T-helper 1 cell treated with Interleukin-12 subunit alpha and Interleukin-12 subunit beta and Interleukin-4 antibody, amounts not matched to agents 30 ng/mL and 1 ng/mL, for 36 hours (primary cell): ENCODE measurements at regions not wholly inside any gene's neighbourhood (a gene's known extent, or its start where the extent isn't known, plus 50 kb on each side); places are given as distances from the start of the nearest gene placed in this dataset.

ENCODE experiments used
- intact Hi-C: fragments of 100-400 bp; cut with micrococcal nuclease; formaldehyde crosslinking; loops from one replicate; pipeline ENCODE4 v1.15.1; 2024

GRCh38 chr14:59091976-59092375 is 96.5 kb upstream of the DAAM1 start:
- intact Hi-C loops, result no loop called here

- intact Hi-C loops, result no loop called here
Measured at GRCh38 chr14:59093902-59094301, 94.6 kb upstream of the DAAM1 start.

GRCh38 chr14:59096303-59096702 is 92.2 kb upstream of the DAAM1 start:
- intact Hi-C loops, result no loop called here

- intact Hi-C loops, result no loop called here
Measured at GRCh38 chr14:59097681-59098080, 90.8 kb upstream of the DAAM1 start.

GRCh38 chr14:59098377-59098776 is 90.1 kb upstream of the DAAM1 start:
- intact Hi-C loops, result no loop called here

GRCh38 chr14:59100205-59100604 is 88.3 kb upstream of the DAAM1 start:
- intact Hi-C loops, result no loop called here

DNA sequence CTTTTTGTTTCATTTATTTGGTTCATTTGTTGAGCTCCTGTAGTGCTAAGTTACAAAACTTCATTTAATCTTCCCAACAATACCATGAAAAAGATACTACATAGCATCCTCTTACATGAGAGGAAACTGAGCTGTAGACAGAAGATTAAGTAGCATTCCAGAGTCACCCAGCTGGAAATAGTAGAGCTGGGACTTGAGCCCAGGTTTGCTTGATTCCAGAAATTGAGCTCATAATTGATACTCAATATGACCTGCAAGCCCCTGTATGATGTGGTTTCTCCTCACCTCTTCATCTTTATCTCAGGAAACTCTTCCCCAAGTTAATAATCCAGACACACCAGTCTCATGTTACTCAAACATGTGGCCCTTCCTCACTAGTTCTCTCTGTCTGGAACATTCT is 87.0 kb upstream of the DAAM1 start:
- intact Hi-C loops, result no loop called here

- intact Hi-C loops, result no loop called here
Measured at GRCh38 chr14:59103396-59103795, 85.1 kb upstream of the DAAM1 start.

DNA sequence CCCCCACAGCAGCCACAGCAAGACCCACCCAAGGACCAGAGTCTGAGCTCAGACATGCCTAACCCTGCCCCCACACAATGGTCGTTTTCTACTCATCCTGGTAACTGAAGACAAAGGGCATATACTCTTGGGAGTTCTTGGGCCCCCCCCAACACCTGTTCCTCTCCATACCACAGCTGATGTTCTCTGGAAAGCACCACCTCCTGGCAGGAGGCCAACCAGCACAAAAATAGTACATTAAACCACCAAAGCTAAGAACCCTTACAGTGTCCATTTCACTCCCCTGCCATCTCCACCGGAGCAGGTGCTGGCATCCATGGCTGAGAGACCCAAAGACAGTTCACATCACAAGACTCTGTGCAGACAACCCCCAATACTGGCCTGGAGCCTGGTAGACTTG is 80.6 kb upstream of the DAAM1 start:
- intact Hi-C loops, result no loop called here

DNA sequence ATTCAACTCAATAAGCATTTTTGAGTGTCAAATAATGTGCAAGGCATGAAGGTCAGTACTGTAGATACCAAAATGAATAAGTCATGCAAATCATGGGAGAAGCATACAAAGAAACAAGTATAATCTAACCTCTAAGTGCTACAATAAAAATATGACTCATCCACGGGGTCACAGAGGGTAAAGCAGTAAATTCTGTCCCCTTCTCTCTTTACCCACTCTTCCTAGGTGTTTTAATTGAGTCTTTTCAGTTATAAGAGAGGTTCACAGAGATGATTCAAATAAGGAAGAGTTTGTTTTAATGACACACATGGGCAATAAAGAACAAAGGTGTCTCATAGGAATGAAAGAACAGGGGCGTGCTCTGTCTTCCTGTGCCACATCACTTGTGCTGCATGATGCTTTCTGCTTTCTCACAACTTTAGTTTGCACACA is 71.5 kb upstream of the DAAM1 start:
- intact Hi-C loops, result no loop called here

- intact Hi-C loops, result no loop called here
Measured at GRCh38 chr14:59117754-59118528, 70.5 kb upstream of the DAAM1 start.

- intact Hi-C loops, result no loop called here
Measured at GRCh38 chr14:59120921-59121320, 67.5 kb upstream of the DAAM1 start.

- intact Hi-C loops, result no loop called here
Measured at GRCh38 chr14:59123531-59123930, 64.9 kb upstream of the DAAM1 start.

GRCh38 chr14:59123975-59124374 is 64.5 kb upstream of the DAAM1 start:
- intact Hi-C loops, result loop anchor here (1.0 kb wide), 1 partner anchor 623 kb away; no protein-coding TSS in a partner anchor

DNA sequence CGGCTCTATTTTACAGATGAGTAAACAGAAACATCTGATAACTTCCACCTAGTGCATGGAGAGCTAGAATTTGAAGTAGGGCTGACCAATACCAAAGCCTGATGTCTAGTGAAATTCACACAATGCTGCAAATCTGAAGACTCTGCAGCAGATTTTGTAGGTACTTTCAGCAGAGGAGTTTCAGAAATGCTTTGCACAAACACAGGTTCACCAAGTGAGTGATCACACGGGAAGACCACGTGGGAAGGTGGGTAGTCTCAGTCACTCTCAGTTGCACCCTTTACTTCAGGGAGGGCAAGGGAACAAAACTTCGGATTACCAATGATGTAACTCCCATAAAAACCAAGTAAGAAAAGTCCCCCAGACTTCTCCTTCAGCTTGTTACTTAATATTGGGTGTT is 63.3 kb upstream of the DAAM1 start:
- intact Hi-C loops, result loop anchor here (5.0 kb wide), 2 partner anchors 98 to 562 kb away; no protein-coding TSS in a partner anchor

DNA sequence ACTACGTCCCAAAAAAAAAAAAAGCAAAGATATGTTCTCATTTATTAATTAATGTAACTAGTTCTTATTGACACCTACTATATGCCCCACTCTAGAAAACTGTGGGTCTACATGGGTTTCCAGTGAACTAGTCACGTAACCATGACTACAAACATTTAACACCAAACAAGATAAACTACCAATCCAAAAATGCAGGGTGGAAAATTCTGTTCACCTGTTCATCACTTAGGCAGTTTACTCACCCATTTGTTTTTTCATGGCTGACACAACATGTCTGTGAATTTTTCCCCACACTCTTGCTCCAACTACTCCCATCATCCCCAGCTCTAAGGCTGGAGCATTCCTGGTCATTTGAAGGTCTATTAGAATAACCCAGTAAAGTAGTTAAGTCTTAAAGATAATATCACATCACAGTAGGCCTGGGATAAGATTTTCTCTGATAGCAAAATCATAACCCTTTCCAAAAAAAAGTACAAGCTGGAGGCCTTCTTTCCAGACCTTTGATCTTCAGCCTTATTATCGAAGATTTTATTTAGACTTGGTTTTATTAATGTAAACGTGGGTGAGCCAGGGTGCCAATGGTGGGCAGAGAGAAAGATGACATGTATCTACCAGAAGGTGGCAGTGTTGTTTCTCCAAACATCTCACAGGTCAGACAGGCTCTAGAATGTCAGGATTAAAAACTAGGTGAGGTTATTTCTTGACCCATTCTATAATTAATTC is 61.6 kb upstream of the DAAM1 start:
- intact Hi-C loops, result loop anchor here (1.0 to 5.0 kb wide), 7 partner anchors 61 to 1058 kb away; partner anchors contain the start of genes CCDC175 and DAAM1

- intact Hi-C loops, result loop anchor here (1.0 to 5.0 kb wide), 7 partner anchors 61 to 1057 kb away; partner anchors contain the start of genes CCDC175 and DAAM1
Measured at GRCh38 chr14:59127437-59127732, 61.1 kb upstream of the DAAM1 start.

DNA sequence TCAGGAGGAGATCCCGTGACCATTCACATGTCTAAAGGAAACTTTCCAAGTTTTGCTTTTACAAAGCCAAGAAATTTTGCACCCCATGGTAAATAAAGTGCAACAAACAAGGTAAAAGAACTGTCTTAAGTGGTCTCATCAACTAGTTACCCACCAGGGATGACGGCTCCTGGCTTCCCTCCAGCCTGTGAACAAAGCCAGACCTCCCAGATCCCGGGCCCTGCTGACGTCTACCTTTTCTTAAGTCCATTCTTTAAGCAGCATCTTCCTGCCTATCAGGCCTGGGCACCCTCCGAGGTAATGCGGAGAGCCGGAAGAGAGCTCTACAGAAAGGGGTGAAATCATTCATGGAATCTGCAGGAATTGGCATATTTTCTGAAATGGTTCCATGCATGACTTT is 58.0 kb upstream of the DAAM1 start:
- intact Hi-C loops, result no loop called here

DNA sequence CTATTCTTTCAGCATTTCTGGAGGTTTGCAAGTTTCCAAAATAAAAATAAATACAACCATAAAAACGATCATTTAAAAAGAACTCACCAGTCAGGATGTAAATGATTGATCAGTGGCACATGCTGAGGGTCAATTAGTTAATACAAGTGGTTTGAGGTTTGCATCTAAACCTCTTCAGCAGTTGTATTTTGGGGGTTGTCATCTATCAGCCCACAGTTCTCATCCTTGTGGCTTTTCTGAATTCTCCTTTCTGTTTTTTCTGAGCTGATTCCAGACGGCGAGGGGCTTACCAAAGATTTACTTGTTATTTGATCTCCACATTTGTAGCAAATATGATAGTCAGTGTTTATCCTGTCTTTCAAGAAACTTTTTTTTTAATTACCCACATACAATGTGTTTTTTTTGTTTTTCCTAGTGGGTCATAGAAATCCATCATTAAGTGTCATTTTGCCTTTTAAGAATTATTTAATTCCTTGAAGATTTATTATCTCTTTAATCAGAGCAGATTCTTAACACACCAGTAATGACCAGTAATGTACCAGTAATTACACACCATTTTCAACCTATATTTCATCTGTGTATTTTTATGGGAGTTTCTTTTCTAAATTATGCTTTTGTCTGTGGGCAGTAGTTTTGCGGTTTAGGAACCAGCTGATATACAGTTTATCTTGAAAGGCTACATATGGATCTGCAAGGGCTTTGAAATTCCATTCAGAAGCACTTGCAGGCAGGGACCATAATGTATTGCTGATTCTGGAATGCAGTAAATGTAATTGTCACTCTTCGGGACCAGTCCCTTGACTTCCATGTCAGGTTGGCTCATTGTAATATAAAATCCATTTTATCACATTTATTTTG is 56.3 kb upstream of the DAAM1 start:
- intact Hi-C loops, result no loop called here

DNA sequence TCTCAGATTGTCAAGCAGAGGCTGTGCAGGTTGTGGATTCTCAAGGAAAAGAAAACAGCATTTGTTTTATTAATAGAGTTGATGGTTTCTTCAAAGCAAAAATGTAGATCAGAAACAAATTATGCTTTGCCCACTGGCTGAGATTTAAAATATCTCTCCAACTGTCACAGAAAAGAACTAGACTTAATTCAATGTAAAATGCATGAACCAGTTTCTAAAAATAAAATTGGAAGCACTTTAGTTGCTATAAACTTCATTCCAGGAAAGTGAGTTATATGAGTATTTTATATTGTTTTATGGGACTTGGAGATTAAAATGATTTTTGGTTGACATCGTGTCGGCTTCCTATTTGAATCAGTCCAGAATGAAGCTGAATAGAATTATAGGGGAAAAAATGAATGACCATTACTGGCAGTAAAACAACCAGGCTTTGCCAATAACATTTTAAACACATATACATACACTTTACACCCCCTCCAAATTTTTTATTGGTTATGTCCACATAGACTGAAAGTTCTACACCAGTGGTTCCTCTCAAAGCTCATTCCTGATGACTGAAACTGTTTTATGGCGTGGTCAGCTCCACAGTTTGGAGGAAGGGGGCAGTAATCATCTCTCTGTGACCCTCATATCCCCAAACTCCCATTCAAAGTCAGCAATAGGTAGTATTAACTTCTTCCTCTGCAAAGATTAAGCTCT is 55.5 kb upstream of the DAAM1 start:
- intact Hi-C loops, result no loop called here

DNA sequence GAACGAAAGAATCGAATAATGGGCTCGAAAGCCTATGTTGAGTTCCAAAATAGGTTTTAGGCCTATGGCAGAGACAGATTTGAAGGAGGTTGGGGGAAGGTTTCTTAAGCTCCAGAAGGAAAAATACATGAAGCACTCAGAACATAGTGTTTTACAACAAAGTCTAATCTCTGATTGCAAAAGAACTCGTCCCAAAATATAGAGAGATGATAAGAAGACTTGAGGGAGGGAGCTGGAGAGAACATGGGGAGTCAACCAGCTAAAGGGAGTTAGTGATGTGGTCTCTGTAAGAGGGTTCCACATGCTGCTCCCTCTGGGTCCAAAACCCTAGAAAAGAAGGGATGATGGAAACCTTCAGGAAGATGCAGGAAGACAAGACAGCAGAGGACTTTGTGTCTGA is 54.8 kb upstream of the DAAM1 start:
- intact Hi-C loops, result no loop called here
